ENCODE measurements at regions not wholly inside any gene's neighbourhood (a gene's known extent, or its start where the extent isn't known, plus 50 kb on each side); places are given as distances from the start of the nearest gene placed in this dataset.

DNA sequence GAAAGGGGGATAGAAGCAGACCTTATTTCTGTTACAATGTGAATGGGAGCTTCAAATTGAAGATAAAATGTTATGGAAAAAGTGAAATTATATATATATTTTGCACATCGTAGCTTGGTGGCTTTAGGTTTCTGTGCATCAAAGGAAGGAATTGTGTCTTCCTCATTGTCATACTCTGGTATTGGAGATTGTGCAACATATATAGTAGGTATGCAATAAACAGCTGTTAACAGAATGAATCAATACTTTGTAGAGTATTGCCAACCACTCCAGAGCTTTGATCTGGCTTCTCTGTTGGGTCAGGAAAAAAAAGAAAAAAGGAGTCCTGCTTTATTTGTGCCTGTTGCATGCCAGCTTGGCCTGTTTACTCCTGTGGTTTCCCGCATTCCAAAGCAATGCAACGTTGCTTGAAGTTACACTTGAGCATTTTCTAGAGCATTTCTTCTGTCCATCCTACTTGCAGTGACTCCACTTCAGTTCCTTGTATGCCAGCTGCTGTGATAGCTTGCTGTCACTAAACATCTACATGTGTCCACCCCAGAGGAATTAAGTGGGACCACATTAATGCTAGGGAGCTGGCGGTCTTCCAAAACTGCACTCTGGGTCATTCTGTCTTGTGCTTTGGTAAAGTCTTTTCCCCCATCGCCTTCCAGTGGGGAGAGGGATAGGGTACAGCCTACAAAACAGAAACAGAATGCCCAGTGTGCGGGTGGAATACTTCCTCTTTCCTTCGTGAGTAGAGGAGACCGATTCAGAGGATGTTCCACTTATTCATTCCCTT lies 62.0 kb upstream of the MEF2C start:
- no peaks in the 10 kb centered on the region for H3K79me2 ChIP-seq (replicated peaks; ENCODE audit: insufficient read depth, low read length)
- H3K27ac ChIP-seq (ENCODE audit: low read length) = no peak overlapping the region
- H3F3A ChIP-seq (ENCODE audit: insufficient read depth, low read length, poor library complexity, severe bottlenecking) = no peaks in the 10 kb centered on the region
- no peaks in the 10 kb centered on the region for H4K20me1 ChIP-seq (ENCODE audit: insufficient read depth)
- H3K9me2 ChIP-seq (ENCODE audit: insufficient read depth, low read length) = no peaks in the 10 kb centered on the region
- H2AFZ ChIP-seq (ENCODE audit: low read depth, low read length) = no peak overlapping the region
- H3K27me3 ChIP-seq (ENCODE audit: insufficient read depth, low read depth, low read length) = no peaks in the 10 kb centered on the region
- H3K4me2 ChIP-seq (ENCODE audit: low read length) = no peak overlapping the region
- H3K9ac ChIP-seq (ENCODE audit: low read length) = no peak overlapping the region
- H3K4me3 ChIP-seq (ENCODE audit: low read length) = no peak overlapping the region
- H3K36me3 ChIP-seq (ENCODE audit: insufficient read depth, low read length) = no peaks in the 10 kb centered on the region
- H3K9me3 ChIP-seq (ENCODE audit: low read length) = no peaks in the 10 kb centered on the region
- TF ChIP-seq MXI1 (conservative IDR thresholded peaks at IDR 0.05; ENCODE audit: poor library complexity, severe bottlenecking) (no peak), SMC3 (conservative IDR thresholded peaks at IDR 0.05; ENCODE audit: poor library complexity) (no peak), POLR2AphosphoS5 (IDR thresholded peaks at IDR 0.05) (no peak), EZH2 (IDR thresholded peaks at IDR 0.05; ENCODE audit: borderline replicate concordance, insufficient read depth, low read length, poor library complexity, severe bottlenecking) (no peak), EP300 (conservative IDR thresholded peaks at IDR 0.05; ENCODE audit: poor library complexity, severe bottlenecking) (no peak), TAF1 (IDR thresholded peaks at IDR 0.05; ENCODE audit: low read depth) (no peak), RAD21 (conservative IDR thresholded peaks at IDR 0.05) (no peak)
- TF ChIP-seq, protein P1, sequence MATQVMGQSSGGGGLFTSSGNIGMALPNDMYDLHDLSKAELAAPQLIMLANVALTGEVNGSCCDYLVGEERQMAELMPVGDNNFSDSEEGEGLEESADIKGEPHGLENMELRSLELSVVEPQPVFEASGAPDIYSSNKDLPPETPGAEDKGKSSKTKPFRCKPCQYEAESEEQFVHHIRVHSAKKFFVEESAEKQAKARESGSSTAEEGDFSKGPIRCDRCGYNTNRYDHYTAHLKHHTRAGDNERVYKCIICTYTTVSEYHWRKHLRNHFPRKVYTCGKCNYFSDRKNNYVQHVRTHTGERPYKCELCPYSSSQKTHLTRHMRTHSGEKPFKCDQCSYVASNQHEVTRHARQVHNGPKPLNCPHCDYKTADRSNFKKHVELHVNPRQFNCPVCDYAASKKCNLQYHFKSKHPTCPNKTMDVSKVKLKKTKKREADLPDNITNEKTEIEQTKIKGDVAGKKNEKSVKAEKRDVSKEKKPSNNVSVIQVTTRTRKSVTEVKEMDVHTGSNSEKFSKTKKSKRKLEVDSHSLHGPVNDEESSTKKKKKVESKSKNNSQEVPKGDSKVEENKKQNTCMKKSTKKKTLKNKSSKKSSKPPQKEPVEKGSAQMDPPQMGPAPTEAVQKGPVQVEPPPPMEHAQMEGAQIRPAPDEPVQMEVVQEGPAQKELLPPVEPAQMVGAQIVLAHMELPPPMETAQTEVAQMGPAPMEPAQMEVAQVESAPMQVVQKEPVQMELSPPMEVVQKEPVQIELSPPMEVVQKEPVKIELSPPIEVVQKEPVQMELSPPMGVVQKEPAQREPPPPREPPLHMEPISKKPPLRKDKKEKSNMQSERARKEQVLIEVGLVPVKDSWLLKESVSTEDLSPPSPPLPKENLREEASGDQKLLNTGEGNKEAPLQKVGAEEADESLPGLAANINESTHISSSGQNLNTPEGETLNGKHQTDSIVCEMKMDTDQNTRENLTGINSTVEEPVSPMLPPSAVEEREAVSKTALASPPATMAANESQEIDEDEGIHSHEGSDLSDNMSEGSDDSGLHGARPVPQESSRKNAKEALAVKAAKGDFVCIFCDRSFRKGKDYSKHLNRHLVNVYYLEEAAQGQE (IDR thresholded peaks at IDR 0.05; ENCODE audit: borderline replicate concordance) = no peak
- TF ChIP-seq, protein P2, sequence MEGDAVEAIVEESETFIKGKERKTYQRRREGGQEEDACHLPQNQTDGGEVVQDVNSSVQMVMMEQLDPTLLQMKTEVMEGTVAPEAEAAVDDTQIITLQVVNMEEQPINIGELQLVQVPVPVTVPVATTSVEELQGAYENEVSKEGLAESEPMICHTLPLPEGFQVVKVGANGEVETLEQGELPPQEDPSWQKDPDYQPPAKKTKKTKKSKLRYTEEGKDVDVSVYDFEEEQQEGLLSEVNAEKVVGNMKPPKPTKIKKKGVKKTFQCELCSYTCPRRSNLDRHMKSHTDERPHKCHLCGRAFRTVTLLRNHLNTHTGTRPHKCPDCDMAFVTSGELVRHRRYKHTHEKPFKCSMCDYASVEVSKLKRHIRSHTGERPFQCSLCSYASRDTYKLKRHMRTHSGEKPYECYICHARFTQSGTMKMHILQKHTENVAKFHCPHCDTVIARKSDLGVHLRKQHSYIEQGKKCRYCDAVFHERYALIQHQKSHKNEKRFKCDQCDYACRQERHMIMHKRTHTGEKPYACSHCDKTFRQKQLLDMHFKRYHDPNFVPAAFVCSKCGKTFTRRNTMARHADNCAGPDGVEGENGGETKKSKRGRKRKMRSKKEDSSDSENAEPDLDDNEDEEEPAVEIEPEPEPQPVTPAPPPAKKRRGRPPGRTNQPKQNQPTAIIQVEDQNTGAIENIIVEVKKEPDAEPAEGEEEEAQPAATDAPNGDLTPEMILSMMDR (IDR thresholded peaks at IDR 0.05; ENCODE audit: poor library complexity, severe bottlenecking) = no peak

DNA sequence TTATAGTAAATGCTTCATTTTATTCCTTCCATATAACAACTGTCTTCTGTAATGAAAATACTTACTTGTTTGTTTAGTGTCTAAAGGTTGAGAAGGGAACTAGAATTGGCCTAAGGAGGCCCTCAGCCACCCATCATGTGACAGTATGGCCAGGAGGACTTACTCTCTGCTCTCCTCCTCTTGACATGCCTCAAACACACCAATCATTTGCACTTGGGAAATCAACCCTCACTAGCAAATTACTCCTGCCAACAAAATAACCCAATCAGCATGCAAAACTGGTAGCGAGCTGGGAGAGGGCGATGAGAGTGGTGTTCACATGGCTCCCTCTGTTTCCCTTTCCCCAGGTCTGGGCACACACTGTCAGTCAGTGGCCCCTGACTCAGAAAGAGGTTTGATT lies 58.6 kb upstream of the MEF2C start:
- Histone ChIP-seq H4K20me1 (ENCODE audit: insufficient read depth) (no peaks in the 10 kb centered on the region), H3K36me3 (ENCODE audit: insufficient read depth, low read length) (no peaks in the 10 kb centered on the region), H2AFZ (ENCODE audit: low read depth, low read length) (no peak overlapping the region), H3K27me3 (ENCODE audit: insufficient read depth, low read depth, low read length) (no peaks in the 10 kb centered on the region), H3K9me3 (ENCODE audit: low read length) (no peaks in the 10 kb centered on the region), H3K4me3 (ENCODE audit: low read length) (no peak overlapping the region), H3K9me2 (ENCODE audit: insufficient read depth, low read length) (no peaks in the 10 kb centered on the region), H3F3A (ENCODE audit: insufficient read depth, low read length, poor library complexity, severe bottlenecking) (no peaks in the 10 kb centered on the region), H3K79me2 (replicated peaks; ENCODE audit: insufficient read depth, low read length) (no peaks in the 10 kb centered on the region), H3K4me2 (ENCODE audit: low read length) (no peak overlapping the region), H3K9ac (ENCODE audit: low read length) (no peak overlapping the region), H3K27ac (ENCODE audit: low read length) (no peak overlapping the region)
- no peak for TF ChIP-seq EP300 (conservative IDR thresholded peaks at IDR 0.05; ENCODE audit: poor library complexity, severe bottlenecking)
- TF ChIP-seq, protein P2 (IDR thresholded peaks at IDR 0.05; ENCODE audit: poor library complexity, severe bottlenecking) = no peak
- no peak for TF ChIP-seq MXI1 (conservative IDR thresholded peaks at IDR 0.05; ENCODE audit: poor library complexity, severe bottlenecking)
- TF ChIP-seq, protein P1 (IDR thresholded peaks at IDR 0.05; ENCODE audit: borderline replicate concordance) = no peak
- TF ChIP-seq TAF1 (IDR thresholded peaks at IDR 0.05; ENCODE audit: low read depth) = no peak
- no peak for TF ChIP-seq RAD21 (conservative IDR thresholded peaks at IDR 0.05)
- no peak for TF ChIP-seq SMC3 (conservative IDR thresholded peaks at IDR 0.05; ENCODE audit: poor library complexity)
- TF ChIP-seq EZH2 (IDR thresholded peaks at IDR 0.05; ENCODE audit: borderline replicate concordance, insufficient read depth, low read length, poor library complexity, severe bottlenecking) = no peak
- no peak for TF ChIP-seq POLR2AphosphoS5 (IDR thresholded peaks at IDR 0.05)

Measured in neural cell (in vitro differentiated cells).